ENCODE measurements at regions not wholly inside any gene's neighbourhood (a gene's known extent, or its start where the extent isn't known, plus 50 kb on each side); places are given as distances from the start of the nearest gene placed in this dataset.
A peak's percentile ranks its signal among the peaks of the same experiment; 100 is the strongest.

DNA sequence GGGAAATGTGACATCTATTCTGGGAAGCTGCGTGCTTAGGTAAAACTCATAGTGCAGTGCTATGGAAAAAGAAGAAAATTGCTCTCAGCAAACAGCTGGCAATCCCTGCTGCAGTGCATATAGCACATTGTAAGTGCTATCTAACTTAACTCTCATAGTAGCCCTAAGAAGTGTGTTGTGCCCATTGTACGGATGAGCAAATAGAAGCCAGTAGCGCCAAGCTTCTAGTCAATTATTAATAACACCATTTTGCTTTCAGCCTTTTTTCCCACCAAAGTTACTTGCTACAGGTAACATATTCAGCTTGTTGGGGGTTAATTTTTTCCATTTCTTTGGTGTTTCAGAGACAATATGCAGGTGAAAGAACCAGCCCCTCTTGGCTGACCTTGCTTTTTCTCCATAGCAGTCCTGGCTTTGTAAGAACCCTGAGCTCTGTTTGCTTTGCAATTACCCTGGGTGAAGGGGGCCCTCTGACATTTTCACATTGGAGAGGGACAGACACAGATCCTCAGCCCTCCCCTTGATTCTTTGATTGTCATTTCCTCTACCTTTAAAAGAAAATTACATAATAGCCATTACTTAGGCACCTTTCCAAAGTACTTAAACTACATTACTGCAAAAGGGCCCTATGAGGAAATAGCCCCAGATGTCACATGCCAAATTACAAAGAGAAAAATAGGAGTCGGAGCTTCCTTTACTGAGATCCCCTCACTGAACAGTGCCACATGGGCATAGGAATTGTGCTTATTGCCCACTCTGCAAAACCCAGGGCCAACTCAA, 576.2 kb upstream of the TBX3 start:
- 75 to 87% methylated on average over 4 of the region's 4 CpGs for WGBS, 2 donors
- ATAC-seq (ENCODE audit: insufficient read depth, low FRiP score): no peak
- DNase-seq: peak; percentile 33 to 76 (median 42)

DNA sequence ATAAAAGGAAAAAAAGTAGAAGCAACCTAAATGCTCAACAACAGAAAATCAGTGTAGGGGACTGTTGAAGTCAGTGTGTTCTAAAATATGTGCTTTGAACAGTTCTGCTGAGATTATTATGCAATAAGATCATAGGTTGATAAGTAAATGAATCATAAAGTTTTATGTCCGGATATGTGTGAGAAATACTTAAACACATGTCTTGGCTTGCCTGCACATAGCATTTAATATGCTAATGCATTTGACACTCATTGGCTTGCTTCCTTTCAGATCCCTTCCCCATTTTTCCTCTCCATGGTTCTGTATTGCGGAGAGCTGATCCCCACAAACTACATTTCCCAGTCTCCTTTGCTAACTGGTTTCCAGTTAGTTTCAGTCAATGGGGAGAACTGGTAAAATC, 573.8 kb upstream of the TBX3 start:
- H3K4me1 ChIP-seq (ENCODE audit: control insufficient read depth in 5 of 5, insufficient read depth in 5 of 5, low read length in 5 of 5): peaks cover 0 to 19% (median 4%) of the 10 kb centered on the region in 5 donors
- no peaks in the 10 kb centered on the region for H3K36me3 ChIP-seq (ENCODE audit: control insufficient read depth in 4 of 4, insufficient read depth in 4 of 4, low read length in 4 of 4)
- TF ChIP-seq, protein P1, sequence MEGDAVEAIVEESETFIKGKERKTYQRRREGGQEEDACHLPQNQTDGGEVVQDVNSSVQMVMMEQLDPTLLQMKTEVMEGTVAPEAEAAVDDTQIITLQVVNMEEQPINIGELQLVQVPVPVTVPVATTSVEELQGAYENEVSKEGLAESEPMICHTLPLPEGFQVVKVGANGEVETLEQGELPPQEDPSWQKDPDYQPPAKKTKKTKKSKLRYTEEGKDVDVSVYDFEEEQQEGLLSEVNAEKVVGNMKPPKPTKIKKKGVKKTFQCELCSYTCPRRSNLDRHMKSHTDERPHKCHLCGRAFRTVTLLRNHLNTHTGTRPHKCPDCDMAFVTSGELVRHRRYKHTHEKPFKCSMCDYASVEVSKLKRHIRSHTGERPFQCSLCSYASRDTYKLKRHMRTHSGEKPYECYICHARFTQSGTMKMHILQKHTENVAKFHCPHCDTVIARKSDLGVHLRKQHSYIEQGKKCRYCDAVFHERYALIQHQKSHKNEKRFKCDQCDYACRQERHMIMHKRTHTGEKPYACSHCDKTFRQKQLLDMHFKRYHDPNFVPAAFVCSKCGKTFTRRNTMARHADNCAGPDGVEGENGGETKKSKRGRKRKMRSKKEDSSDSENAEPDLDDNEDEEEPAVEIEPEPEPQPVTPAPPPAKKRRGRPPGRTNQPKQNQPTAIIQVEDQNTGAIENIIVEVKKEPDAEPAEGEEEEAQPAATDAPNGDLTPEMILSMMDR (IDR thresholded peaks at IDR 0.05; ENCODE audit: control extremely low read depth, extremely low read depth): no peak
- 87 to 88% methylated on average over 2 of the region's 2 CpGs for WGBS, 2 donors
- no peaks in the 10 kb centered on the region for H3K27me3 ChIP-seq (ENCODE audit: control insufficient read depth in 3 of 3, insufficient read depth in 3 of 3, low read length in 2 of 3)
- no peak overlapping the region for H3K4me3 ChIP-seq
- no peaks in the 10 kb centered on the region for H3K9me3 ChIP-seq (ENCODE audit: control insufficient read depth in 4 of 4, insufficient read depth in 3 of 4, low read length in 3 of 4)
- no peak overlapping the region for H3K9ac ChIP-seq (ENCODE audit: insufficient read depth in 1 of 2, low read length in 2 of 2)
- H3K27ac ChIP-seq (ENCODE audit: low read depth in 1 of 2, low read length in 1 of 2): no peak overlapping the region
- ATAC-seq (ENCODE audit: insufficient read depth, low FRiP score) (no peak), DNase-seq (no peak)

More for the DNA sequence above, 576.2 kb upstream of the TBX3 start:
- H3K4me1 ChIP-seq (ENCODE audit: control insufficient read depth in 5 of 5, insufficient read depth in 5 of 5, low read length in 5 of 5): peaks cover 0 to 19% (median 4%) of the 10 kb centered on the region in 5 donors
- H3K9me3 ChIP-seq (ENCODE audit: control insufficient read depth in 4 of 4, insufficient read depth in 3 of 4, low read length in 3 of 4): no peaks in the 10 kb centered on the region
- H3K27ac ChIP-seq (ENCODE audit: low read depth in 1 of 2, low read length in 1 of 2): no peak overlapping the region
- H3K36me3 ChIP-seq (ENCODE audit: control insufficient read depth in 4 of 4, insufficient read depth in 4 of 4, low read length in 4 of 4): no peaks in the 10 kb centered on the region
- H3K27me3 ChIP-seq (ENCODE audit: control insufficient read depth in 3 of 3, insufficient read depth in 3 of 3, low read length in 2 of 3): no peaks in the 10 kb centered on the region
- no peak overlapping the region for H3K9ac ChIP-seq (ENCODE audit: insufficient read depth in 1 of 2, low read length in 2 of 2)
- TF ChIP-seq, protein P1 (IDR thresholded peaks at IDR 0.05; ENCODE audit: control extremely low read depth, extremely low read depth): no peak
- no peak overlapping the region for H3K4me3 ChIP-seq

DNA sequence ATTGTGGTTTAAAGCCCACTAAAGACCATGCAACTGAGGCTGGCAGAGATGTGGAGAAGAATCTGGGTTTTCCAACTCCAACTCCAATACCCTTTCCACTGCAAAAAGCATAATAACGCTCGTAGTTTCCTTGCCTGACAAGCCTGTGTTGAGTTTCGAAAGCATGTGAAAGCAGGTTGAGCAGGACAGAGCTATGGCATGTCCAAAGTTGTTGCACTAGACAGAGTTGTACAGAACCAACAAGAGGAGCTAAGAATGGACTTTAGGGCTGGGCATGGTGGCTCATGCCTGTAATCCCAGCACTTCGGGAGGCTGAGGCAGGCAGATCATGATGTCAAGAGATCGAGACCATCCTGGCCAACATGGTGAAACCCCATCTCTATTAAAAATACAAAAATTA, 572.0 kb upstream of the TBX3 start:
- 84 to 86% methylated on average over 5 of the region's 5 CpGs for WGBS, 2 donors
- Histone ChIP-seq H3K9ac (ENCODE audit: insufficient read depth in 1 of 2, low read length in 2 of 2) (no peak overlapping the region), H3K36me3 (ENCODE audit: control insufficient read depth in 4 of 4, insufficient read depth in 4 of 4, low read length in 4 of 4) (no peaks in the 10 kb centered on the region), H3K9me3 (ENCODE audit: control insufficient read depth in 4 of 4, insufficient read depth in 3 of 4, low read length in 3 of 4) (no peaks in the 10 kb centered on the region), H3K4me3 (no peak overlapping the region), H3K27ac (ENCODE audit: low read depth in 1 of 2, low read length in 1 of 2) (no peak overlapping the region), H3K4me1 (ENCODE audit: control insufficient read depth in 5 of 5, insufficient read depth in 5 of 5, low read length in 5 of 5) (peaks cover 0 to 13% (median 4%) of the 10 kb centered on the region in 5 donors), H3K27me3 (ENCODE audit: control insufficient read depth in 3 of 3, insufficient read depth in 3 of 3, low read length in 2 of 3) (peaks cover 0 to 4% (median 0%) of the 10 kb centered on the region in 3 donors)
- TF ChIP-seq, protein P1 (IDR thresholded peaks at IDR 0.05; ENCODE audit: control extremely low read depth, extremely low read depth): no peak
- no peak for ATAC-seq (ENCODE audit: insufficient read depth, low FRiP score)
- no peak for DNase-seq
